GM21381 (cell line): ENCODE measurements at regions not wholly inside any gene's neighbourhood (a gene's known extent, or its start where the extent isn't known, plus 50 kb on each side); places are given as distances from the start of the nearest gene placed in this dataset.
"Not testable (repeated sequence)": the region's sequence is repeated elsewhere in the genome, so short reads cannot be mapped to it uniquely, and the experiment has no call there.

Source experiments
- ATAC-seq: cut with Tn5 transposase; IDR thresholded peaks from one replicate; pipeline ENCODE4 v1.9.1; 2021; ENCODE audit warnings: mild to moderate bottlenecking, moderate library complexity; ENCODE audit not compliant: unreplicated experiment

DNA sequence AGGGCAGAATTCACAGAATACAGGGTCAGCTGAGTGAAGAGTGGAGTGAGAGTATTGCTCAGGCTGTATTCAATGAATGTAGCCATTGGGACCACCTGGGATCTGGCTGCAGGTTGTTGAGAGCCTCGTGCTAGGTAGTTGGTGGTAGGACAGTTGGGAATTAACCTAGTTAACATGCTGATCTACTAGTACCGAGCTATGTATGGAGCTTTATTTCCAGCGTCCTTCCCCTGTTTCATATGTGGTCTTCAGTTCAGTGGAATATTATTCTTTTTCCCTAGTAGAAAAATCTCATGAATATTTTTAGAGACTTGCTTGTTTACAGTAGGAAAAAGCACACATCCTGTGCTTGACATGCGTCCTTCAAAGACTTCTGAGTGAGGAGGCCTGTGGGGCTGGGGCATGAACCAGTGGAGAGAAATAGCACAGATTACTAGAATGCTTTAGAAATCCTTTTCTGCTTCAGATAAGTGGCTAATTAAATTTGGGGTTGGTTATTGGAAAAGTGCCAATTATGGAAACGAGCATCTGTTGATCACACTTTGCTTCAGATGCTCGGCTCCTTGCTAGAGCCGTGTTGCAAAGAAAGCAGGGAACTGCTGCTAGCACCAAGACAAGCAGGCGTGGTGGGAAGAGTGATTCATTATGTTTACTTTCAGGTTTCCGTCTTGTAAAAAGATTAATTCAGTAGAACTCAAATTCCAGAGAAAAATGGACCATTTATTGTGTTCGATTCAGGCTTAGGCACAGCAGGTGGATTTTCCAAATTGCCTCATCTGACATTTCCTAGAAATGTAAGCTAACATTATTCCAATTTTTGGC lies 53.6 kb downstream of the ARF6 start:
- no peak for ATAC-seq

DNA sequence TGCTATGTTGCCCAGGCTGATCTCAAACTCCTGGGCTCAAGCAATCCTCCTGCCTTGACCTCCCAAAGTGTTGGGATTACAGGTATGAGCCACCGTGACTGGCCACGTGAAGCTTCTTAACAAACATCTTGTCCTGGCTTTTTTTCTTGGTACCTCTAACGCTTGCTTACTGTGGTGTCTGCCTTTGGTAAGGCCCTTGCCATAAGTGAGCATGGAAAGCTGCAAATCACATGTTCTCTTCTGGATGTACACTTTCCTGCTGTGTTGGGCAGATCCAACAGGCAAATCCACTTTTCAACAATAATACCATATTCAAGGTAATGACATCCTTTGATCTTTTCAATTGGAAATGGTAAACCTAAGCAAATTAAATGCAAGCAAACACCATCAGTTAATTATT lies 54.6 kb downstream of the ARF6 start:
- ATAC-seq: no peak

DNA sequence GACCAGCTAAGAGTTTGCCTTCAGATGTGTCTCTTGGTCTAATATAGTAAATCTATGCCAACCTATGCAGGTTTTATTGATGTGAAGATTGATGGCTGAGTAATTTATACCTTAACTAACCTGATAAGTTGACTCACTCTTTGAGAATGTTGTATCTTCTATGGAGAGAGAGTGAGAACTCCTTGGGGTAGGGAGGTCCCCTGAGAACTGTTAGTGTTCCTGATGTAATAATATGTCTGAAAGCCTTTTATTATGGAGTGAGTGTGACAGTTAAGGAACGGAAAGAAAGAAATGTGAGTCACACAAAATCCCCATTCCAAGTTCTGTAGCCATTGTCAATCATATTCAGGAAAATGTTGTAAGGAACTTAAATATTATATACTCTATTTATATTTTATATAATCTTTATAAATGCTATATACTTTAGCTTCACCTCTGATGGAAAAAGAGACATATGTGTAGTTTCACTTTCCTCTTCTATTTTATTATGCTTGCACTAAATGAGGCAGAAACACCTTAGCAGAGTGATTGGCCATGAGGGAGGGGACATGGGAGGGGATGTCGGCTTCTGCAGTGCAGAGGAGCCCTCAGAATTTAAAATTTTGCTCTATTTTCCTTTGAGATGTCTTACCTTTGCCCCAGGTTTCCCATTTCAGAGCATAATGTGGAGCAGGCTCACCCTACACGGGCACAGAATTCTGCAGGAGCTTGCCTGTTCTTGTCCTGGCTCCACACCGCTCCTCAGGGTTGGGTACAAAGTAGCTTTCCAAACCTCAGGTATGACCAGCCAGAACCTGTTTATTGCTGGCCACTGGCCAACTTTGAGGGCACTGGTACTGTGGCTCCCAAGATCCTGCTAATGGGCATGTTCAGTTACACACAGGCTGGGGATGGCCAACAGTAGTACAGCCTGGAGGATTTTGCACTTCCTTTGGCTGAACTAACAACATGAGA lies 57.7 kb downstream of the ARF6 start:
- ATAC-seq: no peak

GRCh38 chr14:49951229-49951607 lies 58.3 kb downstream of the ARF6 start:
- ATAC-seq: no peak

DNA sequence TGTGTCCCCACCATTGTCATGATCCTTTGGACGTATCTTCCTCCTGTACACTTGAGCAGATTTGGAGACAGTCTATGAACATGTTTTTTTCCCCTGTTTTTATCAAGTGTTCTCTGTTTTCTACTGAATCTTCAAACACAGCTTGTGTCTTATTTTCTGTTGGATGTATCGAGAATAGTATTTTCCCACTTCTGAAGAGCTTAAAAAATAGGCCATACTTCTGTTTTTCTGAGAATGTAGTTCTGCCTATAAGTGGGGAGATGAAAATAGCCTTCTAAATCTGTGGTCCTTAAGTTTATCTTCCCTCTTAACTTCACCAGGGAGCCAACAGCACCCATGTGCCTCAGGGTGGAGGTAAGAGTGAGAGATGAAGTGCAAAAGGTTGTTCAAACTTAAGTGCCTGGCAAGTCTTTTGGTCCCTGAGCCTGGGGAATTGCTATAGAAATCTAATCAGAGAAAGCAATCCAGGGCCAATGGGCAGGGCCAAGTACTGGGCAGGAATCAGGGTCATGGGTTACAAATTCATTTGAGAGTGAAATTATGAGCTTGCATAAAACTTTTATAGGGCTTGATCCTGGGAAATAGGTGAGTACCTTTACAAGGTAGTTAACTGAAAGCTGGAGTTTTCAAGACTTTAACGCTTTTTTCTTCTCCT lies 58.9 kb downstream of the ARF6 start:
- ATAC-seq: no peak

GRCh38 chr14:49953196-49953595 lies 60.3 kb downstream of the ARF6 start:
- no peak for ATAC-seq

- no peak for ATAC-seq
These were observed 61.3 kb downstream of the ARF6 start for GRCh38 chr14:49954171-49954631.

GRCh38 chr14:49955024-49955423 lies 62.1 kb downstream of the ARF6 start:
- no peak for ATAC-seq

- no peak for ATAC-seq
These were observed 64.4 kb downstream of the ARF6 start for GRCh38 chr14:49957089-49957852.

DNA sequence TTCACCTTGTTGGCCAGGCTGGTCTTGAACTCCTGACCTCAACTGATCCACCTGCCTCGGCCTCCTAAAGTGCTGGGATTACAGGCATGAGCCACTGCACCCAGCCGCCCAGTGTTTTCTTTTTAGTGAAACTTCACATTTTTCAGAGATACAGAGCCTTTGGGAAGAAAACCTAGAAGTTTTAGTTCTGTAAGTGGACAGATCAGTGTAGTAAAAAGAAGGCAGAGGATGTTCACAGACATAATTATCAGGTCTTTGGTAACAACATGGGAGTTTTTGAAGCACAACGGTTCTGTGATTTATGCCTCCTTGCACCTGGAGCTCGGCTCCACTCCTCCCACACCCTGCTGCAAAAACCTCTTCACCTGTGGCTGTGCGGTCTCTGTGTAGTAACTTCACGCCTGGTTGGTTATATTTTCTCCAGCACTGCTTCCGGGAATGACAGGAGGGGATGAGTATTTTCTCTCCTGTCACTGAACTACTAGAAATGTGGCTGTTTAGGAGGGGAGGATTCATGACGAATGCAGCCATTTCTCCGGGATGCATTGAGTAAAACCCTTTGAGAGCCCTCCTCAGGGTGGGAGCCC lies 67.0 kb downstream of the ARF6 start:
- ATAC-seq: peak; percentile 61

- ATAC-seq: no peak
These were observed 67.6 kb downstream of the ARF6 start for GRCh38 chr14:49960453-49960852.

GRCh38 chr14:49961270-49962222 lies 68.7 kb downstream of the ARF6 start:
- peak; percentile 43 for ATAC-seq

- peak; percentile 35 for ATAC-seq
These were observed 69.7 kb downstream of the ARF6 start for GRCh38 chr14:49962621-49963020.

- not testable (repeated sequence) for ATAC-seq
These were observed 72.3 kb downstream of the ARF6 start for GRCh38 chr14:49965068-49965651.

DNA sequence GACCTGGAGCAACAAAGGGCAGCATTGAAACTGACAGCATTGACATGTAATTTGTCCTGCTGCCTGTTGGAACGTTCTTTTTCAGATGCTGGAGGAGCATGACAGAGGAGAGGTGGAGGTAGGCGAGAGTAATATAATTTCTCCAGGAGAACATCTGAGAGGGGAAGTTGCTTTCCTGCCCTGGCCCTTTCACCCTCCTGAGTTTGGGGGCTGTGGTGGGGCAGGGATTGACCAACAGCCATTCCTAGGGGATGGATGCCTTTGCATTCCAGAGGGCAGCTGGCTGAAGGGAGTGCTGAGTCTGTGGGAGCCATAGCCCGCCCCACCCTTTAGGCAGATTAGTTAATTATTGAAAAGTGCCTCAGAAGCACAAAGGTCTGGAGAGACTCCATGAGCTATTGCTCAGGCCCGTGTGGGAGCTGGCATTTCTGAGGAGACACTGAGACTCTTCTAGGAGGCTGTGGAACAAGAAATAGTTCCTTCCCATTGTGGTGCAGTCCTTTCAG lies 73.5 kb downstream of the ARF6 start:
- ATAC-seq: no peak

- no peak for ATAC-seq
These were observed 74.2 kb downstream of the ARF6 start for GRCh38 chr14:49966971-49967630.

DNA sequence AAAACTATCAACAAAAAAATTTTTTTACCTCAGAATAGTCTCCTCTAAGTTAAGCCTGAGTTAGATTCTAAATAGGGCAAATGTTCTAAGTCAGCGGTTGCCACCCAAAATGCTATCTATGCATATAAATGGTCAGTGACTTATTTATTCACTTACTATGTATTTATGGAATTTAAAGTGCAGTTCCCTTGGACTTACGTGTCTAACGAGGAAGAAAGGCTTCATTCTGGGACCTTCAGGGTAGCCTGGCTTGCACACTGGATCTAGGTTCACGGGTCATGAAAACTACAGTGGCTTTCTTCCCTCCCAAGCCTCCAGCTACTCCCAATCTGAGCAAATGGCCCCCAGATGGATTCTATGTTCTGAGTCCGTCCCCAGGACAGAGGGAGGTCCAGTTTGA lies 77.1 kb downstream of the ARF6 start:
- no peak for ATAC-seq
